AG04450 (cell line): ENCODE measurements at regions not wholly inside any gene's neighbourhood (a gene's known extent, or its start where the extent isn't known, plus 50 kb on each side); places are given as distances from the start of the nearest gene placed in this dataset.
"Not testable (repeated sequence)": the region's sequence is repeated elsewhere in the genome, so short reads cannot be mapped to it uniquely, and the experiment has no call there.

Experiments
- CTCF ChIA-PET: fragments of 300-600, 350-600 bp; formaldehyde crosslinking; extraction: SDS; loops from one replicate; lab custom pipeline; 2022; ENCODE audit warnings: antibody characterized with exemption, inconsistent platforms; lab: Charles Lee
- POLR2A ChIA-PET: fragments of 350-600 bp; formaldehyde crosslinking; extraction: SDS; loops from one replicate; lab custom pipeline; 2021; ENCODE audit warnings: antibody characterized with exemption, inconsistent platforms; lab: Yijun Ruan, JAX
- DNase-seq: peaks from one replicate; pipeline ENCODE4 v3.0.0-alpha.2; 2011; ENCODE audit warnings: low read depth, low spot score
- H3K27ac ChIP-seq: one replicate; pipeline ENCODE4 v1.5.1; 2012; ENCODE audit warnings: low read depth, low read length, control low read depth
- H3K27me3 ChIP-seq: one replicate; pipeline ENCODE4 v1.6.0; 2012; ENCODE audit warnings: low read length; ENCODE audit not compliant: control insufficient read depth, insufficient read depth
- H3K4me3 ChIP-seq: 2 replicates; pipeline ENCODE4 v1.5.1; 2011; ENCODE audit warnings: mild to moderate bottlenecking, low read depth, low read length, control low read depth
- H3K9me3 ChIP-seq: 2 replicates; pipeline ENCODE4 v1.5.1; 2012; ENCODE audit warnings: low read length; ENCODE audit not compliant: control insufficient read depth, insufficient read depth
- CTCF ChIP-seq: IDR thresholded peaks from 2 replicates; pipeline ENCODE4 v1.5.1; 2011; ENCODE audit warnings: low read depth, low read length, control low read depth, inconsistent platforms

GRCh38 chr17:16873174-16874035, 98.5 kb downstream of the TNFRSF13B start:
- peaks cover 3% of the 10 kb centered on the region for H3K27me3 ChIP-seq
- TF ChIP-seq CTCF, result peak; percentile 40
- no peak overlapping the region for H3K4me3 ChIP-seq
- DNase-seq, result no peak
- POLR2A ChIA-PET, result no interaction called here
- peaks cover 6% of the 10 kb centered on the region; the same call in 1 of the 2 replicates for H3K9me3 ChIP-seq
- H3K27ac ChIP-seq, result no peak overlapping the region
- CTCF ChIA-PET, result interaction anchor here (0.6 kb wide), 1 partner anchor 294 kb away, joined by 4 read pairs; no protein-coding TSS in a partner anchor

- ChIA-PET CTCF (no interaction called here), POLR2A (no interaction called here)
- H3K27me3 ChIP-seq, result peaks cover 3% of the 10 kb centered on the region
- no peak for DNase-seq
- no peak overlapping the region for H3K27ac ChIP-seq
- peaks cover 2% of the 10 kb centered on the region; the same call in 1 of the 2 replicates for H3K9me3 ChIP-seq
- no peak for TF ChIP-seq CTCF
- no peak overlapping the region for H3K4me3 ChIP-seq
These were observed 99.4 kb downstream of the TNFRSF13B start for GRCh38 chr17:16872351-16873173.

- H3K4me3 ChIP-seq, POLR2A ChIA-PET, H3K9me3 ChIP-seq, H3K27me3 ChIP-seq, CTCF ChIA-PET, H3K27ac ChIP-seq, DNase-seq: not testable (repeated sequence)
These were observed 100.3 kb downstream of the TNFRSF13B start for GRCh38 chr17:16871446-16872190.

GRCh38 chr17:16870253-16871245, 101.4 kb downstream of the TNFRSF13B start:
- TF ChIP-seq CTCF, result no peak
- ChIA-PET CTCF (no interaction called here), POLR2A (no interaction called here)
- no peak for DNase-seq
- Histone ChIP-seq H3K27me3 (peaks cover 3% of the 10 kb centered on the region), H3K9me3 (no peaks in the 10 kb centered on the region), H3K27ac (no peak overlapping the region), H3K4me3 (no peak overlapping the region)

- H3K4me3 ChIP-seq, POLR2A ChIA-PET, CTCF ChIA-PET, DNase-seq, H3K27ac ChIP-seq, H3K9me3 ChIP-seq, H3K27me3 ChIP-seq: not testable (repeated sequence)
These were observed 102.2 kb downstream of the TNFRSF13B start for GRCh38 chr17:16869531-16870252.

- H3K27ac ChIP-seq, DNase-seq, CTCF ChIA-PET, H3K4me3 ChIP-seq, POLR2A ChIA-PET, H3K27me3 ChIP-seq, H3K9me3 ChIP-seq: not testable (repeated sequence)
These were observed 103.3 kb downstream of the TNFRSF13B start for GRCh38 chr17:16868616-16869015.

GRCh38 chr17:16867545-16867944, 104.4 kb downstream of the TNFRSF13B start:
- CTCF ChIA-PET, POLR2A ChIA-PET, H3K27me3 ChIP-seq, H3K27ac ChIP-seq, H3K4me3 ChIP-seq, DNase-seq, H3K9me3 ChIP-seq: not testable (repeated sequence)
